Heart left ventricle (tissue), 13 donors: ENCODE measurements at regions not wholly inside any gene's neighbourhood (a gene's known extent, or its start where the extent isn't known, plus 50 kb on each side); places are given as distances from the start of the nearest gene placed in this dataset.

Source experiments
- CTCF ChIP-seq, 12 donors: fragments of 200-600 bp; sonication (generic) in 4 of 12; IDR thresholded peaks; one replicate each; pipeline versions ENCODE4 v1.5.0 to v1.8.0; 2018 to 2022; ENCODE audit warnings: antibody characterized with exemption in 12 of 12, mild to moderate bottlenecking in 5 of 12
- POLR2A ChIP-seq, 2 donors: fragments of 450-650 bp; IDR thresholded peaks; one replicate each; pipeline ENCODE4 v1.6.1; 2017; ENCODE audit warnings: antibody characterized with exemption in 2 of 2, mild to moderate bottlenecking in 2 of 2, moderate library complexity in 2 of 2
- donor health status: ischemic (EF 13 %, LVEDD 7.1; RV severe dilation, severe dysfunction).
- donor health status: DM: no; HTN: yes; CAD: no.
- donor health status: DM: no; HTN: no; CAD: no.
- donor health status: ischemic (EF 25% LVEDD 6.9; RV normal size, moderate dysfunction).
- donor health status: ischemic (EF 25% LVEDD 5.7; RV mildly dilated, moderate dysfunction).
- donor health status: ischemic (EF 35%, LVEDD 5.7; RV mildly dilated, moderate dysfunction).
- donor health status: nonischemic (EF 11% LVEDD 7.7; RV severe dilation, severe dysfunction).
- donor health status: DM: yes; HTN: yes; CAD: no.
- donor health status: PGD.
- donor health status: ischemic (EF 29% LVEDD 5.4; RV normal size, mild dysfunction).
- donor health status: nonischemic (EF 23%, LVEDD 6.1; RV moderate dilation, normal function).

- TF ChIP-seq CTCF (IDR thresholded peaks at IDR 0.05) (no peak), POLR2A (IDR thresholded peaks at IDR 0.05) (no peak)
These were observed 253.3 kb upstream of the FOXF1 start for GRCh38 chr16:86256995-86257394.
